ENCODE measurements at regions not wholly inside any gene's neighbourhood (a gene's known extent, or its start where the extent isn't known, plus 50 kb on each side); places are given as distances from the start of the nearest gene placed in this dataset.

GRCh38 chr20:17871181-17871580 is 97.4 kb downstream of the SNX5 start:
- Mint-ChIP-seq H3K27me3 (ENCODE audit: low read depth) (peaks cover 19% of the 10 kb centered on the region), H3K36me3 (ENCODE audit: low read depth) (no peaks in the 10 kb centered on the region), H3K4me3 (no peak overlapping the region), H3K4me1 (peaks cover 22% of the 10 kb centered on the region), H3K27ac (ENCODE audit: unreplicated experiment) (no peak overlapping the region), H3K9me3 (no peaks in the 10 kb centered on the region)
- TF ChIP-seq CTCF (conservative IDR thresholded peaks at IDR 0.05) = no peak
- DNase-seq (ENCODE audit: low read depth, low spot score) = no peak

- Mint-ChIP-seq H3K4me3 (no peak overlapping the region), H3K36me3 (ENCODE audit: low read depth) (no peaks in the 10 kb centered on the region), H3K27ac (ENCODE audit: unreplicated experiment) (no peak overlapping the region), H3K9me3 (no peaks in the 10 kb centered on the region), H3K27me3 (ENCODE audit: low read depth) (peaks cover 17% of the 10 kb centered on the region), H3K4me1 (peaks cover 20% of the 10 kb centered on the region)
- DNase-seq (ENCODE audit: low read depth, low spot score) = no peak
- no peak for TF ChIP-seq CTCF (conservative IDR thresholded peaks at IDR 0.05)
Observed at GRCh38 chr20:17870086-17870740, 98.4 kb downstream of the SNX5 start.

GRCh38 chr20:17869295-17869994 is 99.1 kb downstream of the SNX5 start:
- no peak for DNase-seq (ENCODE audit: low read depth, low spot score)
- TF ChIP-seq CTCF (conservative IDR thresholded peaks at IDR 0.05) = no peak
- Mint-ChIP-seq H3K4me1 (peaks cover 20% of the 10 kb centered on the region), H3K27ac (ENCODE audit: unreplicated experiment) (no peak overlapping the region), H3K4me3 (no peak overlapping the region), H3K36me3 (ENCODE audit: low read depth) (no peaks in the 10 kb centered on the region), H3K27me3 (ENCODE audit: low read depth) (peaks cover 17% of the 10 kb centered on the region), H3K9me3 (no peaks in the 10 kb centered on the region)

GRCh38 chr20:17868700-17869231 is 99.8 kb downstream of the SNX5 start:
- H3K36me3 Mint-ChIP-seq (ENCODE audit: low read depth) = no peaks in the 10 kb centered on the region
- H3K27me3 Mint-ChIP-seq (ENCODE audit: low read depth) = peaks cover 17% of the 10 kb centered on the region
- no peak for TF ChIP-seq CTCF (conservative IDR thresholded peaks at IDR 0.05)
- no peaks in the 10 kb centered on the region for H3K9me3 Mint-ChIP-seq
- DNase-seq (ENCODE audit: low read depth, low spot score) = no peak
- H3K27ac Mint-ChIP-seq (ENCODE audit: unreplicated experiment) = no peak overlapping the region
- peaks cover 20% of the 10 kb centered on the region for H3K4me1 Mint-ChIP-seq
- H3K4me3 Mint-ChIP-seq = no peak overlapping the region

GRCh38 chr20:17868151-17868550 is 100.4 kb downstream of the SNX5 start:
- DNase-seq (ENCODE audit: low read depth, low spot score) = no peak
- Mint-ChIP-seq H3K9me3 (no peaks in the 10 kb centered on the region), H3K4me1 (peaks cover 20% of the 10 kb centered on the region), H3K4me3 (no peak overlapping the region), H3K36me3 (ENCODE audit: low read depth) (no peaks in the 10 kb centered on the region), H3K27me3 (ENCODE audit: low read depth) (peaks cover 17% of the 10 kb centered on the region), H3K27ac (ENCODE audit: unreplicated experiment) (no peak overlapping the region)
- no peak for TF ChIP-seq CTCF (conservative IDR thresholded peaks at IDR 0.05)

Data from neural crest cell (in vitro differentiated cells).